ENCODE measurements at regions not wholly inside any gene's neighbourhood (a gene's known extent, or its start where the extent isn't known, plus 50 kb on each side); places are given as distances from the start of the nearest gene placed in this dataset.

DNA sequence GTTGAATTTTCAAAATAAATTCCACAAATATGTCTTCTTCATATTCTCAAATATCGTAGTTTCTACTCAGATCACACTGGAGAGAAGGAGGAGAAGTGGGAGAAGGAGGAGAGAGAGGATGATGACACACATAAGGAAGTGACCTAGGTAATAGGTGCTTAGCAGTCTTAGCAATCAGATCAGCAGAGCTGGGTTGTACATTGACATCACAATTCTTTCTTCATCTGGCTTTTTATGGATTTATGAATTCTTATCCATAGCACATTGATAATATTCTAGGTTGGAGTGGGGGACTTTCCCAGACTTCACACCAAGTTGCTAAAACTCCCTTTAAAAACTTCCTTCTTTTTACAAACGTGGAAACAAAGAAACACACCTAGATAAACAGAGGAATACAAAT, 86.9 kb downstream of the FGF9 start:
- intact Hi-C loops (cut with micrococcal nuclease), result no loop called here

More for the DNA sequence above, 86.9 kb downstream of the FGF9 start:
- Histone ChIP-seq H3K79me2 (ENCODE audit: control insufficient read depth, insufficient read depth, low read length) (no peaks in the 10 kb centered on the region), H3K4me3 (no peak overlapping the region), H4K20me1 (replicated peaks; ENCODE audit: control insufficient read depth, insufficient read depth, low read length) (no peaks in the 10 kb centered on the region), H3K27me3 (ENCODE audit: control insufficient read depth in 2 of 2, insufficient read depth in 2 of 2, low read length in 2 of 2) (peaks cover 0 to 3% of the 10 kb centered on the region in 2 experiments; a peak in 1 of 5 replicates), H3K4me1 (replicated peaks in 1 of 2; ENCODE audit: control insufficient read depth in 2 of 2, insufficient read depth in 2 of 2, low read length in 2 of 2) (no peaks in the 10 kb centered on the region), H3K9me1 (ENCODE audit: control insufficient read depth, insufficient read depth, low read length) (no peaks in the 10 kb centered on the region), H3K27ac (ENCODE audit: extremely low read depth, low read depth, low read length) (no peak overlapping the region), H3K9me3 (replicated peaks; ENCODE audit: control insufficient read depth, insufficient read depth, low read depth, low read length) (no peaks in the 10 kb centered on the region), H3K36me3 (ENCODE audit: control insufficient read depth, insufficient read depth, low read length) (no peaks in the 10 kb centered on the region), H2AFZ (ENCODE audit: low read depth, low read length) (no peak overlapping the region), H3K4me2 (ENCODE audit: insufficient read depth, low read length) (no peak overlapping the region), H3K9ac (ENCODE audit: insufficient read depth in 1 of 2, low read depth in 2 of 2, low read length in 2 of 2) (no peak overlapping the region)
- FAIRE-seq (no peak), DNase-seq (ENCODE audit: extremely low read depth in 1 of 4, low spot score in 3 of 4) (no peak), ATAC-seq (no peak)
- TF ChIP-seq HDAC6 (IDR thresholded peaks at IDR 0.05; ENCODE audit: low read depth, low read length) (no peak), POLR2H (tag; IDR thresholded peaks at IDR 0.05; ENCODE audit: low read depth) (no peak), ZNF124 (CRISPR knock-in tag; IDR thresholded peaks at IDR 0.05) (no peak), SREBF1 (IDR thresholded peaks at IDR 0.05; ENCODE audit: borderline replicate concordance, low read depth, low read length) (no peak), CXXC5 (CRISPR knock-in tag; IDR thresholded peaks at IDR 0.05) (no peak), STAT5B (CRISPR knock-in tag; IDR thresholded peaks at IDR 0.05) (no peak), XRCC4 (IDR thresholded peaks at IDR 0.05; ENCODE audit: extremely low read depth, insufficient read depth, insufficient read length) (no peak), DDX20 (tag; IDR thresholded peaks at IDR 0.05; ENCODE audit: low read depth) (no peak), KDM5B (IDR thresholded peaks at IDR 0.05; ENCODE audit: insufficient replicate concordance, low read depth, low read length) (no peak), ZNF668 (CRISPR knock-in tag; IDR thresholded peaks at IDR 0.05) (no peak), RBBP5 (IDR thresholded peaks at IDR 0.05; ENCODE audit: borderline replicate concordance, insufficient read depth, low read length, poor library complexity, severe bottlenecking) (no peak)
- TF ChIP-seq, protein P1, sequence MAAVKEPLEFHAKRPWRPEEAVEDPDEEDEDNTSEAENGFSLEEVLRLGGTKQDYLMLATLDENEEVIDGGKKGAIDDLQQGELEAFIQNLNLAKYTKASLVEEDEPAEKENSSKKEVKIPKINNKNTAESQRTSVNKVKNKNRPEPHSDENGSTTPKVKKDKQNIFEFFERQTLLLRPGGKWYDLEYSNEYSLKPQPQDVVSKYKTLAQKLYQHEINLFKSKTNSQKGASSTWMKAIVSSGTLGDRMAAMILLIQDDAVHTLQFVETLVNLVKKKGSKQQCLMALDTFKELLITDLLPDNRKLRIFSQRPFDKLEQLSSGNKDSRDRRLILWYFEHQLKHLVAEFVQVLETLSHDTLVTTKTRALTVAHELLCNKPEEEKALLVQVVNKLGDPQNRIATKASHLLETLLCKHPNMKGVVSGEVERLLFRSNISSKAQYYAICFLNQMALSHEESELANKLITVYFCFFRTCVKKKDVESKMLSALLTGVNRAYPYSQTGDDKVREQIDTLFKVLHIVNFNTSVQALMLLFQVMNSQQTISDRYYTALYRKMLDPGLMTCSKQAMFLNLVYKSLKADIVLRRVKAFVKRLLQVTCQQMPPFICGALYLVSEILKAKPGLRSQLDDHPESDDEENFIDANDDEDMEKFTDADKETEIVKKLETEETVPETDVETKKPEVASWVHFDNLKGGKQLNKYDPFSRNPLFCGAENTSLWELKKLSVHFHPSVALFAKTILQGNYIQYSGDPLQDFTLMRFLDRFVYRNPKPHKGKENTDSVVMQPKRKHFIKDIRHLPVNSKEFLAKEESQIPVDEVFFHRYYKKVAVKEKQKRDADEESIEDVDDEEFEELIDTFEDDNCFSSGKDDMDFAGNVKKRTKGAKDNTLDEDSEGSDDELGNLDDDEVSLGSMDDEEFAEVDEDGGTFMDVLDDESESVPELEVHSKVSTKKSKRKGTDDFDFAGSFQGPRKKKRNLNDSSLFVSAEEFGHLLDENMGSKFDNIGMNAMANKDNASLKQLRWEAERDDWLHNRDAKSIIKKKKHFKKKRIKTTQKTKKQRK (IDR thresholded peaks at IDR 0.05; ENCODE audit: borderline replicate concordance, low read depth, low read length), result no peak
- no TSS peak for BruUV-seq (replicated peaks)
- CTCF ChIA-PET (ENCODE audit: low intra/inter-chr PET ratio), result no interaction called here
- 0% methylated on average over 2 of the region's 2 CpGs for WGBS (ENCODE audit: insufficient coverage, low coverage, missing lambda C conversion rate)
- in situ Hi-C loops (cut with MboI), result no loop called here
- POLR2A ChIA-PET, result no interaction called here
